ENCODE measurements at regions not wholly inside any gene's neighbourhood (a gene's known extent, or its start where the extent isn't known, plus 50 kb on each side); places are given as distances from the start of the nearest gene placed in this dataset.
"Not testable (repeated sequence)": the region's sequence is repeated elsewhere in the genome, so short reads cannot be mapped to it uniquely, and the experiment has no call there.

- intact Hi-C loops (cut with DNase I; ENCODE audit: low total_unique reads) = no loop called here
- no peak overlapping the region for H3K27ac ChIP-seq
These were observed 577.3 kb upstream of the TLE4 start for GRCh38 chr9:78994471-78994870.

GRCh38 chr9:78994974-78995373 lies 576.8 kb upstream of the TLE4 start:
- intact Hi-C loops (cut with DNase I; ENCODE audit: low total_unique reads); H3K4me1 ChIP-seq; H3K27ac ChIP-seq; H3K36me3 ChIP-seq; H3K4me3 ChIP-seq; H3K9me3 ChIP-seq; H3K27me3 ChIP-seq; DNase-seq: not testable (repeated sequence)

More at GRCh38 chr9:78994471-78994870, 577.3 kb upstream of the TLE4 start:
- no peaks in the 10 kb centered on the region for H3K27me3 ChIP-seq
- no peak for DNase-seq
- H3K36me3 ChIP-seq = no peaks in the 10 kb centered on the region
- no peaks in the 10 kb centered on the region for H3K4me1 ChIP-seq
- no peak overlapping the region for H3K4me3 ChIP-seq
- TF ChIP-seq CTCF (IDR thresholded peaks at IDR 0.05) (no peak), POLR2A (IDR thresholded peaks at IDR 0.05) (no peak)
- no peaks in the 10 kb centered on the region for H3K9me3 ChIP-seq

- H3K36me3 ChIP-seq = no peaks in the 10 kb centered on the region
- no peak for DNase-seq
- intact Hi-C loops (cut with DNase I; ENCODE audit: low total_unique reads) = no loop called here
- no peak overlapping the region for H3K27ac ChIP-seq
- H3K4me1 ChIP-seq = no peaks in the 10 kb centered on the region
- no peaks in the 10 kb centered on the region for H3K27me3 ChIP-seq
- TF ChIP-seq POLR2A (IDR thresholded peaks at IDR 0.05) (no peak), CTCF (IDR thresholded peaks at IDR 0.05) (no peak)
- H3K9me3 ChIP-seq = no peaks in the 10 kb centered on the region
- H3K4me3 ChIP-seq = no peak overlapping the region
These were observed 574.5 kb upstream of the TLE4 start for GRCh38 chr9:78997296-78997695.

- no peak overlapping the region for H3K27ac ChIP-seq
- no peak overlapping the region for H3K4me3 ChIP-seq
- H3K4me1 ChIP-seq = no peaks in the 10 kb centered on the region
- no peaks in the 10 kb centered on the region for H3K36me3 ChIP-seq
- no peak for TF ChIP-seq CTCF (IDR thresholded peaks at IDR 0.05)
- TF ChIP-seq POLR2A (IDR thresholded peaks at IDR 0.05) = no peak
- DNase-seq = no peak
- H3K27me3 ChIP-seq = no peaks in the 10 kb centered on the region
- intact Hi-C loops (cut with DNase I; ENCODE audit: low total_unique reads) = no loop called here
- H3K9me3 ChIP-seq = no peaks in the 10 kb centered on the region
These were observed 571.3 kb upstream of the TLE4 start for GRCh38 chr9:79000230-79001002.

- TF ChIP-seq POLR2A (IDR thresholded peaks at IDR 0.05) (no peak), CTCF (IDR thresholded peaks at IDR 0.05) (no peak)
- intact Hi-C loops (cut with DNase I; ENCODE audit: low total_unique reads) = no loop called here
- Histone ChIP-seq H3K9me3 (no peaks in the 10 kb centered on the region), H3K4me3 (no peak overlapping the region), H3K36me3 (no peaks in the 10 kb centered on the region), H3K27ac (no peak overlapping the region), H3K4me1 (no peaks in the 10 kb centered on the region), H3K27me3 (no peaks in the 10 kb centered on the region)
- DNase-seq = no peak
These were observed 570.8 kb upstream of the TLE4 start for GRCh38 chr9:79001012-79001411.

Data from uterus (tissue), 3 donors.